GM19043 (cell line): ENCODE measurements at regions not wholly inside any gene's neighbourhood (a gene's known extent, or its start where the extent isn't known, plus 50 kb on each side); places are given as distances from the start of the nearest gene placed in this dataset.
A peak's percentile ranks its signal among the peaks of the same experiment; 100 is the strongest.

Source experiments
- ATAC-seq: cut with Tn5 transposase; IDR thresholded peaks from one replicate; pipeline ENCODE4 v1.9.1; 2021; ENCODE audit warnings: low read depth; ENCODE audit not compliant: unreplicated experiment

DNA sequence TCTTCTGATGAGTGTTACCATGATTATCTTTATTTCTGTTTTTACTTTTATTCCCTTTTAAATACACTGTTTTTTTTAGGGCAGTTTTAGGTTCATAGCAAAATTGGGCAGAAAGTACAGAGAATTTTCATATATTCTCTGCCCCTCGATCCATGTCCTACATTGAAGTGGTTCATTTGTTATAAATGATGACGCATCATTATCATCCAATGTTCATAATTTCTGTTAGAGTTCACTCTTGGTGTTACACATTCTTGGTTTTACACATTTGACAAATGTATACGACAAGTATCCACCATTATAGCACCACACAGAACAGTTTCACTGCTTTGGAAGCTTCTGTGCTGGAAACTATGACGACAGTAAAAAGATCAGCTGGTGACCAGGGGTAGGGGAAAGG, 578.1 kb upstream of the AADAT start:
- no peak for ATAC-seq

DNA sequence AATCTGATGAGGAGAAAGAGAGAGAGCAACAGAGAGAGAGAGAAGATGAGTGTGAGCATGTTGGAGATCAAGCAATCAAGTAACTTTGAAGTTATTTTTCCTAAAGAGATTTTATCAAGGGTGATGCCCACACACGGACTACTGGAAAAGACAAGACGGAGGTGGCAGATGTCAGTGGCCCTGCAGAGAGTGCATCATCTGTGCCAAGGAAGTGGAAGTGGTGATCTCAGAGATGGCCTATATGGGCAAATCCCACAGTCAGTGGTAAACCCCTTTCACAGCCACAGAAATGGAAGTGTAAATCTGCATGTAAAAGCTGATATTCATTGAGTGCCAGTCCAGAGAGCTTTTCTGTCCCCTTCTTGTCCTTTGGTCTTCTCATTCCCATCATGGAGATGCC, 577.2 kb upstream of the AADAT start:
- ATAC-seq: no peak

DNA sequence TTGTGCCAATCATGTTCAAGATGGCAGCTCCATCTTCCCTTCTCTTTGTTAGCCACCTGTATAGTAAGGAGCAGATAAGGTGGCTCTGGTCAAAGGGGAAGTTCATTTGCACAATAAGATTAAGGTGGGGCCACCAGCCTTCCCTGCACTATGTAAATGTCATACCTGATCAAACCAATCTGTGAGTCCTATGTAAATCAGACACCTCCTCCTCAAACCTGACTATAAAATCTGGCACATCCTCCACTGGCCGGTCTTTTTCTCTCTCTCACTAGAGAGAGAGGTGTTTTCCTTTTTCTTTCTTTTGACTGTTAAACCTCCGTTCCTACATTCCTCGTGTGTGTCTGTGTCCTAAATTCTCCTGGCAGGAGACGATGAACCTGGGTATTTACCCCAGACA, 572.5 kb upstream of the AADAT start:
- no peak for ATAC-seq

DNA sequence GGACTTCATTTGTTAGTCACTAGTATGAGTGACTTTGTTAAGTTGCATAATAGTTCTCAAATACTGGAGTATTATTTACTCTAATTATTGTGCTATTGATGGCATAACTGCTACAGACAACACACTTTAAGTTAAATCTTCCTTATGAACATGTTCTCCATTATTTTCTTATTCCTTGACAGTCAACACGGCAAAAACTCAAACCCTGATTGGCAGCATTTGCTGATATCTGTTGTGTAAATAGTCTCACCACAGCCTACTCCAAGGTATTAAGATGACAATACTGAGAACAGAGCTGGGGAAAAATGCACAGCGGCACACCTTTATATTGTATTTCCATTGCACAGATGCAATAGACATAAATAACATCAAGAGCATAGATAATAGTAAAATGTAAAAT, 568.0 kb upstream of the AADAT start:
- ATAC-seq: no peak

DNA sequence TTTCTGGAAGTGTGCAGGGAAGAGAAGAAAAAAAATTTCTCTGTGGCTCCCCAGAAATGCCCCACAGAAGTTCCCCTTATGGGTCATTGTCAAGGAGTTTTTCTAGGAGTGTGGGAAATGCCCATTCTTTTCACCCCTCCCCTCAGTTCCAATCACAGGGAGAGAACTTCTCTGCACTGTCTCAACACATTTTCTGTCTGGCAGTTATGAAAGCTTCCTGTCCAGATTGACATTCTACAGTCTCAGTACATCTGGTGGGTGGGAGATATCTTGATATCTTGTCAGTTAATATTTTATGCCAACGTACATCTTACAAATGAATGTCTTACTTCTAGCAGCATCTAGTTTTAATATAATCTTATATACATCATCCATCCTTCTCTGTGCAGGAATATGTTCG, 566.8 kb upstream of the AADAT start:
- ATAC-seq: no peak

DNA sequence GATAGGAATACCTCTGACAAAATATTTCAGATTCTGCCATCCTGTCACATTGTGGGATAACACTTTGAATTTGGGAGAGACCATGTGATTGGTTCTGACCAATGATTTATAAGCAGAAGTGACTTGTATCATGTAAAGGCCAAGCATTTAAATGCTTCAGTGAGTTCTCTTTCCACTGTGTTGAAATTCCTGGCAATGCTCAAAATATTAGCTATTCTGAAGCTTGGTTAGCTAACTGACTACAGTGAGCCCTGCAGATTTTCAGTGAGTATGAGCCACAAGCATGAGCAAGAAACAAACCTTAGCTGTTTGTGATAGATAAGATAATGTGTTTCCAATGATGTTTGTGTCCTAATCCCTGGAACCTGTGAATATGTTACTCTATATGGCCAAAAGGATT, 562.8 kb upstream of the AADAT start:
- no peak for ATAC-seq

DNA sequence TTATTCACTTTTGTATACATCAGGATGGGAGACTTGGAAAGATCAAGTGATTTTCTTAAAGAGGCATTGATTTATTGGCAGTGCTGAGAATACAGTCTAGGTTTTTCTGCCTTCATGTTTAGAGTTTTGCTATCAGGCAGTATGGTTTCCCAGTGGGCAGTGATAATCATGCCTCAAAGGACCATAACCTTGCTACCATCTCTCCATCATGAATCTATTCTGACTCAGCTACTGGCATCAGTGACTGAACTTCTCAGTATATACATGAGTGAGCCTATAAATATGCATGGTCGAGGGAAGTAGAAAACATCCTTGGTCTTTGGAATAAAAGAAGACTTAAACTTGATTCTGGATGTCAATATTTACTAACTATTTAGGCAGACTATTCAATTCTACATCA, 562.0 kb upstream of the AADAT start:
- no peak for ATAC-seq

DNA sequence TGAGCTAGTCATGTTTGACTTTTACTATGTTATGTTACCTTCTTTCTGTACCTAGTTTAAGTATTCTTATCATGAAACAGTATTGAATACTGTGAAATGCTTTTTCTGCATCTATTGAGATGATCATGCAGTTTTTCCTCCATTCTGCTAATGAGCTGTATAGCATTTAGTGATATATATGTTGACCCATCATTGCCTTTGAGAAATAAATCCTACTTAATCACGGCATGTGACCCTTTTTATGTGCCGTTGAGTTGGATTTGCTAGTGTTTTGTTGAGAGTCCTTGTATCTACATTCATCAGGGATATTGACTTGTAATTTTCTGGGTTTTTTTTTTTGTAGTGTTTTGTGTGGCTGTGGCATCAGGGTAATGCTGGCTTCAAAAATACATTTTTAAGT, 537.7 kb upstream of the AADAT start:
- ATAC-seq: no peak

DNA sequence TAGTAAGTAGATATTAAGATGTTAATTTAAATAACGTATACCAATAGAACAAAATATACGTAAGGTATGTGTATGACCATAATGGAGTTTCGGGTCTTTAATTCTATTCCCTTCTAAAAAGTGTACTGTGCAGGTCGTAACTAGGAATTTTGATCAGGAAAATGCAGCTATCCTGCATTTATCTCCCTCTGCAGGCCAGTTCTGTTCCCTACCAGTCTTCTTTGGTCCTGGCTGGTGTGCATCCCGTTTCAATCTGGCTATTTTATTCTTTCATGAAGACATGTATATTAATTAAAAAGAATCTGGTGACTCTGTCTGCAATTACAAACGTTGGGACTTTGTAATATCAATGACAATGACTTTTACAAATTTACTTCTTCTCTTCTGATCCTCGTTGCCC, 534.1 kb upstream of the AADAT start:
- ATAC-seq: no peak

DNA sequence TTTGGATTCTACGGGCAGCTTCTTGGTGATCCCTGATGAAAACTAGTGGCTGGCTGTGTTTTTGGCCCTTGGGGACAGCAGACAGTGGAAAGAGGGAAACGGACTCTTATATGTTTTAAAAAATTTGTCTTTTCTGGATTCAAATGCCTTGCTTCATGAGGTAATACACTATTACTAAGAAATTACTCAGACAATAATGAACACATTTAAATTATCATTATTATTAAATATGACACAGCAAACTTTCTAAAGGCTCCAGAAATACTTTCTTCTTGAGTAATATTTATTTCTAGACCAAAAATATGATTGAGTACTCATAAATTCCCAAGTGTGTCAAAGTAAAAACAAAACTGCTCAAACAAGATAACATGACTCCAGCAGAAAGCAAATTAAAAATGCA, 520.7 kb upstream of the AADAT start:
- no peak for ATAC-seq

DNA sequence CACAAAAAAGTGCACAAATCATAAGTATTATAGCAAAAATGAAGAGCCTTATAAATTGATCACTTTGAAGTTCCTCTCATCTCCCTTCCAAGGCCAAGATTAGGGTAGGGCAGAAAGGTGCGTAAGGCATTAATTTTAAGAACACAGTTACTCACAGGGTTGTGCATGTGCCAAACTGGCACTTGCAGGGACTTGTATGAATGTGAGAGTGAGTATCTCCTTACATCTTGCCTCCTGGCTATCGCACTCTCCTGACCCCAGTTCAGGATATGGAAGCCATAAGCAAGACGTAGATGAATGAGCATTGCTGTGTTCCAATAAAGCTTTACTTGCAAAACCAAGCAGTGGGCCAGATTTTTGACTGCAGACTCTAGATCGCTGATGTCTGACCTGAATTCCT, 510.1 kb upstream of the AADAT start:
- no peak for ATAC-seq

DNA sequence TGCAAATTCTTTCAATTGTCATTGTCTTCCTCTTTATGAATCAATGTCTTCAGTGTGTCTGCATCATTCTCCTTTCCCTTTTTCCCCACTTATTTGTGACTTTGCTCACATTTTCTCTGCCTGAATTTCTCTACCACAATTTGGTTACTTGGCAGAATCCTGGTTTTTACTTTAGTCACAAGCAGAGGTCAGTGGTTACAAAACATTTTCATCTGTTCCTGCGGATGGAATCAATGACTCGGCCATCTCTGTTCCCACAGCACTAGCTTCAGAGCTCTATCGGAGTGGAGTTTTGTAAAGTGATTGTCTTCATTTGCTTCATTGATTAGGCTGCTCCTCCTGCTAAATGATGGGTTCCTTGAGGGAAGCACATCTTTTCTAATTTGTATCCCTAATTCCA, 501.3 kb upstream of the AADAT start:
- no peak for ATAC-seq

DNA sequence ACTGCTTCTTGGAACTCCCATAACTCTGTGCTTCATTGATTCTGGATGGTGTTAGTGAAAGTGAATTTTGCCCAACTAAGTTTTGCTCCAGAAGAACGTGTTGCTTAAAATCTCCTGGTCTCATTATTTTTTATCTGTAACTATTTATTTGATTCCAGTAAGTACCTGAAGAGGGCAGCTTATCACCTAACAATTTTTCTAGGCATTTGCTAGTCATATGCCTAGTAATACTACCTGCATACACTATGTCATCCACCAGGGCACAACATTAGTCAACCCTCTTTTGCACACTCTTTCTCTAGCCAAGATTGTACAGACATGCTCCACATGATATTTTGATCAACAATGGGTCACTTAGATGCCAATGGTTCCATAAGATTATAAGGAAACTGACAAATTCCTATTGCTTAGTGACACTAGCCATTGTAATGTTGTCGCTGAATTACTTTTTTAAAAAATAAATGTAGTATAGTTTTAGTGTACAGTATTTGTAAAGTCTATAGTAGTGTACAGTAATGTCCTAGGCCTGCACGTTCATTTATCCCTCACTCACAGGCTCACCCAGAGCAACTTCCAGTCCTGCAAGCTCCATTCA, 499.9 kb upstream of the AADAT start:
- peak; percentile 68 for ATAC-seq

DNA sequence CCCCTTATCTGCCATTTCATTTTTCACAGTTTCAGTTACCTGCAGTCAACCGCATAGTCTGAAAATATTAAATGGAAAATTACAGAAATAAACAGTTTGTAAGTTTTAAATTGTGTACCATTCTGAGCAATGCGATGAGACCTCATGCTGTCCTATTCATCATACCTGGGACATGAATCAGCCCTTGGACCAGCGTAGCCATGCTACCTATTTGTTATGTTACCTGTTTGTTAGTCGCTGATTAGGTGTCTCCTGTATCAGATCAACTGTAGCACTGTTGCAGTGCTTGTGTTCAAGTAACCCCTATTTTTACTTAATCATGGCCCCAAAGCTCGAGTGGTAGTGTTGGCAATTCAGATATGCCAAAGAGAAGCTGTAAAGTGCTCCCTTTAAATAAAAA, 492.2 kb upstream of the AADAT start:
- ATAC-seq: no peak

DNA sequence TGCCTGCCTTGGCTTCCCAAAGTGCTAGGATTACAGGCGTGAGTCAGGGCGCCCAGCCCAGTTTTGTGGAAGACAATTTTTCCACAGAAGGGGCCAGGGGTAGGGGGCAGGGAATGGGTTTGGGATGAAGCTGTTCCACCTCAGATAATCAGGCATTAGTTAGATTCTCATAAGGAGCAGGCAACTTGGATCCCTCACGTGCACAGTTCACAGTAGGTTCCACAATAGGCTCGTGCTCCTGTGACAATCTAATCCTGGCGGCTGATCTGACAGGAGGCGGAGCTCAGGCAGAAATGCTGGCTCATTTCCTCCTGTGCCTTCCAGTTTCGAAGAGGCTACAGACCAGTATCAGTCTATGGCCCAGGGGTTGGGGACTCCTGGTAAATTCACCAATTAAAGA, 491.6 kb upstream of the AADAT start:
- no peak for ATAC-seq

DNA sequence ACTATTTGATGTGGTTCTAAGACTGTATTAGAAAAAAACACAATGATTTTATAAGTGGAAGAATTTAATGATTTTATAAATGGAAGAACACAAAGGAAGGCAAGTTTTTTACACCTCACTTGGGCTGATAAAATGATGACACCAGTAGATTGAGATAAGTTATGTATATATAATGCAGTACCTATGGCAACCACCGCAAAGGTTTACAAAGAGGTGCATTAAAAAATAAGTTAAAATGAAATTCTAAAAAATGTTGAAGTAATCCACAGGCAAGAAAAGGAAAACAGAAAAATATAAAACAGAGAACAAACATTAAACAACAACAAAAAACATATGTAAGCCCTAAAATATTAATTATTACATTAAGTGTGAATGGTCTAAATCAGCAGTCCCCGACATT, 490.9 kb upstream of the AADAT start:
- no peak for ATAC-seq

DNA sequence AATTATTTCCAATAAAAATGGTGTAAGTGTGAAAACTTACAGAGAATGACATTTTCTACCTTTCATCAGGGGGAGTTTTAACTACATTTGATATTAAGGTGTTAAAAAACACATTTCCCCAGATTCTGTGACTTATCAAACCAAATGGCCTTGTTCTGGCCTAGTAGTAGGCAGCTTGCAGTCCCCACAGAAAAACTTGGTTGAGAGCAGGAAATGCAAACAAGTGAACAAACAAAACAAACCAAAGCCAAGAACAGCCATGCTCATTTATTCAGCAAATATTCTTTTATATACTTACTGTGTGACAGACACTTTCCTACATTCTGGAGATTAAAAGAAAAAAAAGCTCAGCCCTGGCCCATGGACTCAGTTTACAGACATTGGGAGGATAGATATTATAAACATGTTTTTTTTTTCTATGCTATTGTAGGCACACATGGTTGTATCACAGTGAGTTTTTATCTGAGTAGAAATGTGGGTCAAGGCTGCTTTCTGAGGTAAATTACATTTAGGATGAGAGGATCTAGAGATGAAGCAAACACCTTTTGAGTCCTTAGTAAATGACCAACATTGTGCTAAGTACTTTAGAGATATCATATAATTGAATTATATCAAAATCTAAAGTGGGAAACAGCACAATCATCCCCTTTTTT, 449.2 kb upstream of the AADAT start:
- no peak for ATAC-seq

DNA sequence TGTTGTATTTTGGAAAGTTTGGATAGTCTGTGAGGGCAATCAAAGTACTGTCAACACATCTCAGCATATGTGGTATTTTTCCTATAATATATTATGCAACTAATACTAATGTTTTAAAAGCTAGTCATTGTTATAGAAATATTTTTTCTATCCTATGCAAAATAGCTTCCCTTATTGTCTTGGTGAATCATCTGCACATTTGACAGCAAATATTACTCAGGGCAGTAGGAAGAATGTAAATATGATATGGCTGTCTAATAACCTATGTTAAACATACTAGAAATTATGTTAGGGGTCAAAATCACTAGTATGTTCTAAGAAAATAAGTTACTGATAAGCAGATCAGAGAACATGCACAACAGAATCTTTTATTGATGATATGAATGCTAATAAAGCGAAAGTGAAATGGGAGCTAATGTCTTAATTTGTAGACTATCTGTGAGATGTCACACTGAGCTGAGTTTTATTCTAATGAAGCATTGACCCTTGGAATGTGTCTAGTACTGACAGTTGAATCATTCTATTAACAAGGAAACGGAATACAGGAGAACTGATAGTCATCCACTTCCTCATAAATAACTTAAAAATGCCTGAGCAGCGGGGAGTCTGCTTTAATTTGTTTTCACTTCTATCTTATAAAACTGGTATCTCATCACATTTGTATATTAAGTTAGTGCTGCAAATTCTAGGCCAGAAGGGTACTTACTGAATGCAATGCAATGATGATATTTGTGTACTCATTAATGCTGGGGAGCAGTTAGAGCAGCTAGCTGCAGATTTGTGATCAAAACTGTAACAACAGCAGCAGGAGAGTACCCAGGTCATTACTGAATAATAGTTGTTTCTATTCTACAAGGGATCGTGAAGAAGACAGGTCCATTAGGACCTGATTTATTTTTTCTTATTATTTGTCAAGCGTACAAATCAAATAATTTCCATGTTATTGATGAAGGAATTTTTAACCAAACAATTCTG, 440.3 kb upstream of the AADAT start:
- ATAC-seq: no peak

DNA sequence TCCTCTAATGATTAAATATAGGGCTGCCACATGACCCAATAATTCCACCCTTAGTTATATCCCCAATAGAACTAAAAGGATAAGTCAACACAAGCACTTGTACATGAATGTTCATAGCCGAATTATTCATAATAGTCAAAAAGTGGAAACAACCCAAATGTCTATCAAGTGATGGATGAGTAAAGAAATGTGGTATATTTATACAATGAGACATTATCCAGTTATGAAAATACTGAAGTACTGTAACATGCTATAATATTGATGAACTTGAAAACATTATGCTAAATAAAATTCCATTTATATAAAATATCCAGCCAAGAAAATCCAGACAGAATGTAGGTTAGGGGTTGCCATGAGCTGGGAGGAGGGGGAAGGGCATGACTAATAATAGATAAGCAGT, 436.7 kb upstream of the AADAT start:
- ATAC-seq: no peak

DNA sequence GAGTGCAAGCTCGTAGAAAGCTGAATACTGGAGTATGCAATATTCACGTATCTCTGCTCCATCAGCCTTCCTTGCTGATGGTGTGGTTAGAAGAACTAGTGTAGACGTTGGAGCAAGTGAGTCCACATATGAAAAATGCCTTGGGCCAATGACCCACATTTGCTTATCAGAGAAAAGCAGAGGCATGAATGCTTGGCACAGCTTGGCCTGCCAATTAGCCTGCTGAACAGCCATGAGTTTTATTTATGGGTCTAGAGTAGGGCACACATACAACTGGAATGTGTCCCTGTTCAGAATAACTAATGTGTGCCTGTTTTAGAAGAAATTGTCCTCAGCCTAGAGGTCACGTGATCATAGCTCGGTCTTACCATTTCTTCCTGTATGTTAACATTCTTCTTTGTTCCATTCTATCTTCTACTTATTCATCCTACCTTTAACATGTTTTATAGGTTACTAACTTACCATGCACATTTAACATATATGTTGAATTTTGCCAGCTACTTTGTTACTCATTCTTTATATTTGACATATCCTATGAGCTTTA, 432.7 kb upstream of the AADAT start:
- ATAC-seq: no peak

DNA sequence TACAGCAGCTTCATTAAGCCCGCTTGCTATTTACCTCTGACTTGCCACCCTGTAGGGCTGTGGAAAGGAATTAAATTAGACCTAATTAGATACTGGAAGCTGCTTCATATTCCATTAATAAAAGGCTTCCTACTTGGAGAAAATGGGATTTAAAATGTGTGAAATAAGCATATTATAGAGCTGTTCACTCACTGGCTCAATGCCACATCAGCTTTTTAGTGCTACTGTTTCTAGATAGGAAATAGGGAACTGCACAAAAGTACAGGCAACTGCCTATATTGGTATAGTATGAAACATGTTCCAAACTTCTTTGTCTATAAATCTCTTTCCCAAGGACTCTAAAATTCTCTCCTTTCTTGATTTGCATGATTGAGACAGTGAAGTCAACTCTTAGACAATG, 407.9 kb upstream of the AADAT start:
- ATAC-seq: no peak
